NOMO-1 treated with DMSO at 0.1 percent for 48 hours (cell line): ENCODE measurements at regions not wholly inside any gene's neighbourhood (a gene's known extent, or its start where the extent isn't known, plus 50 kb on each side); places are given as distances from the start of the nearest gene placed in this dataset.

Source experiments
- DNase-seq: peaks from one replicate; lab custom pipeline; 2025; ENCODE audit not compliant: unreplicated experiment; lab: John Stamatoyannopoulos, UW

DNA sequence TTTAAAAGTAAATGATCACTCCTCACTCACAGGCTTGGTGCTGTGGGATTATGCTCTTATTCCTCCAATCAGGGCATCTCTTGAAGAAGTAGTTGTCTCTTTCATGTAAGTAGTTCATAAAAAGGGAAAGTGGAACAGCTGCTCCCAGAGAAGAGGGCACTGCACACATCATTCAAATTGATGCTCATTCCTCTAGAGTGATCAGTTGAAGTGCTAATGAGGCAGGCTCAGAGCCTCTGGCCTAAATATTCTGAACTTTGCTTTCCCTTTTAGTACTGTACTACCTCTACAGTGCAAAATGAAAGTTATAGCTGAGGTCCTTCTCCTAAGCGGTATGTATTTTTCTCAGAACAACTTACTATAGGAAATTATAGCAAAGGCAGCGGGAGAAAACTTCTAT lies 1453.1 kb downstream of the ARAP2 start:
- DNase-seq, result no peak

GRCh38 chr4:34800953-34801352 lies 1443.4 kb downstream of the ARAP2 start:
- no peak for DNase-seq

- DNase-seq, result no peak
Observed at GRCh38 chr4:34814266-34814665, 1430.0 kb downstream of the ARAP2 start.

DNA sequence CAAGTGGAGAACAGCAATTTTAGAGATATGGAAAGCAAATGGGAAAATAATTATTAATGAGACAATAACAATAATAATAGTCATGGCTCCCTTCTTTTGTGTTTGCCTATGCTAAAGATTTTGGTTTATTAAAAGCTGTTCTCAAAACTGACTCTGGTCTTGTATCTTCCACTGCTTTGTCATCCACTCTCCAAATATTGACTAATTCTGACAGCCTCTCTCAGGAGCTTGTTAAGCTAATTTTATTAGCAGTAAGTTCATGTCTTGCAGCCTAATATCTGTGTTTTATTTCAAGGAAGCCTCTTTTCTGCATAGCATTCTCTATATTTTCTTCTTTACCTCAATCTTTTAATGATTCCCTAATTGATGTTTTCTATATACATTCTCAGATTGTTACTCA lies 1419.8 kb downstream of the ARAP2 start:
- DNase-seq, result no peak

DNA sequence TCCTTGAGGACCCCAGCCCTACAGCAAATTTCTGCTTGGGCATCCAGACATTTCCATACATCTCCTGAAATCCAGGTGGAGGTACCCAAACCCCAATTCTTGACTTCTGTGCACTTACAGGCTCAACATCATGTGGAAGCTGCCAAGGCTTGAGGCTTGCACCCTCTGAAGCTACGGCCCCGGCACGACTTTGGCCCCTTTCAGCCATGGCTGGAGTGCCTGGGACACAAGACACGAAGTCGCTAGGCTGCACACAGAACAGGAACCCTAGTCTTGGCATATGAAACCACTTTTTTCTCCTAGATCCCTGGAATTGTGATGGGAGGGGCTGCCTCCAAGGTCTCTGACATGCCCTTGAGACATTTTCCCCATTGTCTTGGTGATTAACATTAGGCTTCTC lies 1417.7 kb downstream of the ARAP2 start:
- no peak for DNase-seq

- DNase-seq, result no peak
Observed at GRCh38 chr4:34845926-34846325, 1398.4 kb downstream of the ARAP2 start.

GRCh38 chr4:34850421-34850820 lies 1393.9 kb downstream of the ARAP2 start:
- DNase-seq, result no peak

GRCh38 chr4:34850968-34851367 lies 1393.3 kb downstream of the ARAP2 start:
- DNase-seq, result no peak

DNA sequence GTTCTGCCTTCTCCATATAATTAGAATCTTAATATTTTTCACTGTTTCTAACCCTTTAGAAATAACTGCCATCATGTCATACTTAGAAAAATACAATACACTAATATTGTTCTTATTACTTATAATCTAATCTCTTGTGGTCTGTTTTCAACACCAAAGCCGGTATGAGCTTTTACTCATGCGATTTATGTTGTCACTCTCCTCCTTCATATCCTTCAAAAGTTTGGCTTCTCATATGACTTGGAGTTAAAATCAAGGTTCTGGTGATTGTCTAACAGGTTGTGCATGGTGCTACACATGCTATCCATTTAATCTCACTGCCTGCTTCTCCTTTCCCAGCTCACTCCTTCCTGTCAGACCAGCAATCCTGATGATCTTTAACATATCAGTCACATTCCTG lies 1392.9 kb downstream of the ARAP2 start:
- no peak for DNase-seq

GRCh38 chr4:34854451-34854850 lies 1389.9 kb downstream of the ARAP2 start:
- DNase-seq, result no peak

GRCh38 chr4:34861666-34862065 lies 1382.6 kb downstream of the ARAP2 start:
- no peak for DNase-seq

DNA sequence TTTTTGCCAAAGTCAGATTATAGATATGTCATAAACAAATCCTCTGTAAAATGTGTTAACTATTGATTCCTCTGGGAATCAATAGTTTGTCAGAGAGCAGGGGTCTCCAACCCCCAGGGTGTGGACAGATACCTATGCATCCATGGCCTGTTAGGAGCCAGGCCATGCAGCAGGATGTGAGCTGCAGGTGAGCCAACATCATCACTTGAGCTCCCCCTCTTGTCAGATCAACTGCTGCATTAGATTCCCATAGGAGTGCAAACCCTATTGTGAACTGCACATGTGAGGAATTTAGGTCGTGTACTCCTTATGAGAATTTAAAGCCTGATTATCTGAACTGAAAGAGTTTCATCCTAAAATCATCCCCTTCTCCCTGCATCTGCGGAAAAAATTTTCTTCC lies 1365.4 kb downstream of the ARAP2 start:
- no peak for DNase-seq

DNA sequence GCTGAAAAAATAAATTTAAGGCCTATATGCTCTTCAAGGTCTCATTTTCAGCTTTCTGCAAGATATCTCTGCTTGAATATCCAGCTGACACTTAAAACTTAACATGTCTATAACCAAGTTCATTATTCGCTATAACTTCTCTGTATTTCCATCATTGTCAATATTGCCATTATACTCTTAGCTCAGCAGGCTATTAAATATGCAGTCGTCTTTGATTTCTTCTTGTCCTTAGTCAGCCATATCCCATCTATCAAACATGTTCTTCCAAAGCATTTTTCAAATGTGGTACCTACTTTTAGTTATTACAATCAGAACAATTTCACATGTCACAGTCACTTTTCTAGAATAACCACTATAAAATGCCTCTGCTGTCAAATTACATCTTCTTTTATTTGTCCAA lies 1364.1 kb downstream of the ARAP2 start:
- no peak for DNase-seq

GRCh38 chr4:34891892-34892291 lies 1352.4 kb downstream of the ARAP2 start:
- DNase-seq, result no peak

DNA sequence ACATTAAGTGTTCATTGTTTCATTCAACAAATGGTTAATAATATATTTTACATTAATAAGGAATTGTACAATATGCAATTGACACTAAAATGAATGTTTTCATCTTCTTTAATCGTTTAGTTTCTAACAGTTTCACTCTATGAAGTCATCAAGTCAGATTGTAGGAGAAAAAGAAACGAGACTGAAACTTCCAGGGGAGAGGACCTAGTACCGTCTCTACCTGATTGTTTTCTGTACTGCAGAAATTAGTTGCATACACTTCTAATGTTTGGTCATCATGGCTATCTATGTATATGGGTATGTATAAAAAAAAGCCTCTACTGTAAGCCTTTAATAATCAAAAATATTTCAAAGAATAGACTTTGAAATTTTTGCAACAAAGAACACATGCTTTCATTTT lies 1350.9 kb downstream of the ARAP2 start:
- no peak for DNase-seq

GRCh38 chr4:34920032-34920431 lies 1324.3 kb downstream of the ARAP2 start:
- no peak for DNase-seq

DNA sequence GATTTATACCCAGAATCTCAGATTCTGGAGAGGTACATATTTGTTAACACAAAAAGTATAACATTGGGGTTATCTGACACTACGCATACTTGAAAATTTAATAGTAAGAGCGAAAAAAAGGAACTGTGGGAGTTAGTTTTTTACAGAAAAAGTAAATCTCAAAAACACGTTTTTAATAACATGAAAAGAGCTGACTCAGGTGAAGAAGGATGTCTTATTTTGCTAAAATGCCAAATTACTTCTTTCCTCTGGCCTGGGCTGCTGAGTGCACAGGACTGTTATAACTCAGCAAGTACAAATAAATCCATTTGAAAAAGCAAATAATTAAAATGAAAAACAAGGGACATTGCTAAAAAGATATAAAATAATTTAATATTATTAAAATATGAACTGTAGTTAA lies 1322.9 kb downstream of the ARAP2 start:
- no peak for DNase-seq

- DNase-seq, result no peak
Observed at GRCh38 chr4:34922325-34922724, 1322.0 kb downstream of the ARAP2 start.

DNA sequence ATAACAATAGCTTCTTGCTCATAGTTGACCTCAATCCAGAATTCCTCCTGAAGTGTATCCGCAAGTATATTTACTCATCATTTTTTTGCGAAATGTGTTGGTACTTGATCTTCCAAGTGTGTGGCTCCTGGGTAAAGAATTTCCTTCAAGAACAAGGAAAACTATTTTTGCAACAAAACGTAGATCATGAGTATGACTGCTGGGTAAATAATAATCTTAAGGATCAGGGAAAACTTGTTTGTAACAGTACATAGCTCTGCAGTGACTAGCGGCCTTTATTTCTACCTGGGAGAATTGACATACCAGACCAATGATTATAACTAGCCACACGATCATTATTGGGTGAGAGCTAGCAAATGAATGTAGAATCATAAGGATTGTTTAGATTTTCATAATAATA lies 1311.7 kb downstream of the ARAP2 start:
- DNase-seq, result no peak

GRCh38 chr4:34935739-34936138 lies 1308.6 kb downstream of the ARAP2 start:
- DNase-seq, result no peak

DNA sequence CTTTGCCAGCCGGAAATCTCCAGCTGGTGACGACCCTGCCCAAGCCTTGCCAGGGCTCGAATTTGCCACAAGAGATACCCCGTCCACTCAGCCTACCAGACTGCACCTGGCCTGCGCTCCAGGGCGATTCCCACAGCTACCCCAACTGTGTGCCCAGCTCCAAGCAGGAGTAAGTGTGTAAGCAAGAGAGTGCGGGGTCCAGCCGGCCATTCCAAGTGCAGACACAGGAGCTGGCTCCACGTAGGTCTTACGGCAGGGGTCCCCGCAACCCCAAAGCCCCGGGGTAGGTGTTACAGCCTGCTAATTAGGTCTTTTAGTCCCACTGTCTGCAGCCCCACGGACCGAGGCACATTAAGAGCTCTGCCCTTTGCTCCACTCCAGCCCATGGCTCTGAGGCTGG lies 1305.2 kb downstream of the ARAP2 start:
- DNase-seq, result no peak

GRCh38 chr4:34943741-34944386 lies 1300.5 kb downstream of the ARAP2 start:
- DNase-seq, result no peak

DNA sequence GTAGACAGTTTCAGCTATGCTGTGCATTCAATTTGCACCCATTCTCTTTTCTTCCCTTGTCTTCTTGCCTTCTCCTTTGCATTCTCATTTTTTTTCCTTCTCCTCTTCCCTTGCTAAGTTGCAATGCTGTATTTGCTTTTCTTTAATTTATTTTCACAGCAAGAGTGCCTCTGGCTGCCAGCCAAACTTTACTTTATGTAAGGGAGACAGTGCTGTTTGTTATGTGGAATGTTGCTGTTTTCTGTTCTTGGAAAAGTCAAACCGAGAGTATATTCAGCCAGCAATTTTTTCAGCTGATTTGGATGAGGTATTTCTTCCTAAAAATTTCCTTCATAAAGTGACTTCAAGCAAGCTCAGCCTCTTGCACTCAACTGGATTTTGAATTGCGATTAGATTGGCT lies 1293.4 kb downstream of the ARAP2 start:
- DNase-seq, result no peak
